Naive thymus-derived CD4-positive, alpha-beta T cell (primary cell): ENCODE measurements at regions not wholly inside any gene's neighbourhood (a gene's known extent, or its start where the extent isn't known, plus 50 kb on each side); places are given as distances from the start of the nearest gene placed in this dataset.
"Not testable (repeated sequence)": the region's sequence is repeated elsewhere in the genome, so short reads cannot be mapped to it uniquely, and the experiment has no call there.

ENCODE experiments used
- ATAC-seq: fragments of 150-1000 bp; cut with Tn5 transposase; 2 replicates; pipeline ENCODE4 v1.10.0; 2021; ENCODE audit warnings: mild to moderate bottlenecking, moderate library complexity
- CTCF ChIA-PET: fragments of 350-600 bp; sonication (Branson Sonifier 250); formaldehyde crosslinking; loops from one replicate; lab custom pipeline; 2021; ENCODE audit warnings: antibody characterized with exemption; lab: Charles Lee
- POLR2A ChIA-PET: fragments of 350-600 bp; sonication (Branson Sonifier 250); formaldehyde crosslinking; loops from one replicate; lab custom pipeline; 2021; ENCODE audit warnings: antibody characterized with exemption, inconsistent platforms; lab: Charles Lee
- DNase-seq, 9 donors: peaks; one replicate each; pipeline versions ENCODE4 v3.0.0 to v3.0.0-alpha.2; 2020 to 2022; ENCODE audit warnings: mixed read lengths in 1 of 9
- H3K27ac ChIP-seq: one replicate; pipeline ENCODE4 v1.7.0; 2013; ENCODE audit warnings: mild to moderate bottlenecking, low read depth, low read length, moderate library complexity
- H3K27me3 ChIP-seq, 2 donors: one replicate each; pipeline ENCODE4 v1.7.0; 2013; ENCODE audit warnings: low read length in 2 of 2, mild to moderate bottlenecking in 2 of 2, moderate library complexity in 2 of 2; ENCODE audit not compliant: control insufficient read depth in 2 of 2, insufficient read depth in 2 of 2
- H3K36me3 ChIP-seq, 3 experiments: 1 replicate in 2 of 3; 2 replicates in 1 of 3; pipeline ENCODE4 v1.7.0; 2013; ENCODE audit warnings: low read length in 3 of 3, mild to moderate bottlenecking in 3 of 3, moderate library complexity in 1 of 3; ENCODE audit not compliant: insufficient read depth in 3 of 3, control insufficient read depth in 2 of 3
- H3K4me1 ChIP-seq, 2 donors: one replicate each; pipeline ENCODE4 v1.7.0; 2013; ENCODE audit warnings: low read length in 2 of 2, mild to moderate bottlenecking in 2 of 2, moderate library complexity in 1 of 2; ENCODE audit not compliant: control insufficient read depth in 2 of 2, insufficient read depth in 2 of 2
- H3K4me3 ChIP-seq: 2 replicates; pipeline ENCODE4 v1.7.0; 2013; ENCODE audit warnings: mild to moderate bottlenecking, low read length
- H3K9me3 ChIP-seq, 3 experiments: 1 replicate in 2 of 3; 2 replicates in 1 of 3; pipeline ENCODE4 v1.7.0; 2013; ENCODE audit warnings: low read length in 3 of 3; ENCODE audit not compliant: control insufficient read depth in 2 of 3
- H3K27ac Mint-ChIP-seq, 9 donors: one replicate each; pipeline ENCODE4 v1.8.0; 2020 to 2022; ENCODE audit warnings: mixed read lengths in 9 of 9, mild to moderate bottlenecking in 8 of 9, moderate library complexity in 5 of 9, inconsistent platforms in 2 of 9
- H3K27me3 Mint-ChIP-seq, 5 donors: one replicate each; pipeline ENCODE4 v1.8.0; 2021 to 2022; ENCODE audit warnings: mixed read lengths in 5 of 5, mild to moderate bottlenecking in 1 of 5
- H3K36me3 Mint-ChIP-seq, 5 donors: one replicate each; pipeline ENCODE4 v1.8.0; 2020 to 2022; ENCODE audit warnings: mixed read lengths in 5 of 5, mild to moderate bottlenecking in 3 of 5, inconsistent platforms in 1 of 5
- H3K4me1 Mint-ChIP-seq, 7 donors: one replicate each; pipeline ENCODE4 v1.8.0; 2020 to 2022; ENCODE audit warnings: mixed read lengths in 7 of 7, mild to moderate bottlenecking in 3 of 7, inconsistent platforms in 1 of 7
- H3K4me3 Mint-ChIP-seq, 10 donors: one replicate each; pipeline ENCODE4 v1.8.0; 2020 to 2022; ENCODE audit warnings: mild to moderate bottlenecking in 10 of 10, mixed read lengths in 10 of 10, moderate library complexity in 6 of 10, inconsistent platforms in 2 of 10
- H3K9me3 Mint-ChIP-seq, 11 donors: one replicate each; pipeline ENCODE4 v1.8.0; 2020 to 2022; ENCODE audit warnings: mixed read lengths in 11 of 11, mild to moderate bottlenecking in 4 of 11, inconsistent platforms in 1 of 11, moderate library complexity in 1 of 11
- intact Hi-C, 2 donors: fragments of 100-400 bp; cut with micrococcal nuclease; formaldehyde crosslinking; loops; one replicate each; pipeline ENCODE4 v1.15.1; 2023

DNA sequence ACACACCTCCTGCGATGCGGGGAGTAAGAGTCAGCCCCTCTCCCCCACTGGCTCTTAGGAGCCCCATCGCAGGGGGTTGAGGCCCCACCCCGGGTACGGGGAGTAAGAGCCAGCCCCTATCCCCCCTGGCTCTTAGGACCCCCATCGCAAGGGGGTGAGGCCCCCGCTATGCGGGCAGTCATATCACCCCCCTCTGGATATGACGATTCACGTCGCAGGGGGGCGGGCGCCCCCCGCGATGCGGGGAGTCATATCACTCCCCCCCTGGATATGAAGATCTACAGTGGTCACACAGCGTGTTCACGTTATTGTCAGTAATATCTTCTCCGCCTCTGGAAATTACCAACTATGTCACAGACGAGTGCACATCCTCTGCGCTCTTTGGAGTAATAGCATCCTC is 61.1 kb downstream of the DEFB131A start:
- H3K36me3 ChIP-seq: not testable (repeated sequence)

DNA sequence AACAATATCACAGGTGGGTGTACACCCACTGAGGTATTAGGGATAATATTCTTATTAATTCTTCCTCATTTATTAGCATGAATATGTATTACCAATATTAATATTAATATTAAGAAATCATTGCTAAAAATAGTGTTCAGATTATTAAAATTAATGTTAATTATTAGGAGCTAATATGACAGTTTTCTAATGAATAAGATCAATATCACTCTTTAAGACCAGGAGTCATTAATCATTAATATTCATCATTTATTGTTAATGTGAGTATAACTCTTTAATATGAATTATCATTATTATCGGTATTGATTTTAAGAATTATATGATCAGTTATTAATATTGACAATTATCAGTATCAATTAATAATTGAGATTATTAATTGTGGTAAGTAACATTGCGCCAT is 62.5 kb downstream of the DEFB131A start:
- POLR2A ChIA-PET, DNase-seq, CTCF ChIA-PET, H3K9me3 ChIP-seq, H3K9me3 Mint-ChIP-seq, H3K36me3 Mint-ChIP-seq, ATAC-seq, H3K4me1 Mint-ChIP-seq, H3K36me3 ChIP-seq, H3K4me3 Mint-ChIP-seq, intact Hi-C loops, H3K27ac Mint-ChIP-seq, H3K27me3 ChIP-seq, H3K4me3 ChIP-seq, H3K4me1 ChIP-seq, H3K27ac ChIP-seq, H3K27me3 Mint-ChIP-seq: not testable (repeated sequence)

More for the DNA sequence above, 61.1 kb downstream of the DEFB131A start:
- H3K4me1 Mint-ChIP-seq, H3K9me3 Mint-ChIP-seq, POLR2A ChIA-PET, intact Hi-C loops, H3K4me3 Mint-ChIP-seq, H3K27me3 Mint-ChIP-seq, H3K36me3 Mint-ChIP-seq, ATAC-seq, H3K27ac ChIP-seq, H3K9me3 ChIP-seq, DNase-seq, H3K4me3 ChIP-seq, H3K27me3 ChIP-seq, H3K4me1 ChIP-seq, H3K27ac Mint-ChIP-seq, CTCF ChIA-PET: not testable (repeated sequence)

GRCh38 chr4:9512941-9513340 is 68.7 kb downstream of the DEFB131A start:
- H3K4me1 Mint-ChIP-seq, ATAC-seq, intact Hi-C loops, POLR2A ChIA-PET, CTCF ChIA-PET, H3K27ac Mint-ChIP-seq, H3K36me3 Mint-ChIP-seq, H3K4me3 ChIP-seq, H3K27ac ChIP-seq, H3K27me3 ChIP-seq, H3K36me3 ChIP-seq, H3K4me1 ChIP-seq, H3K9me3 Mint-ChIP-seq, DNase-seq, H3K9me3 ChIP-seq, H3K4me3 Mint-ChIP-seq: not testable (repeated sequence)
- peaks cover 0 to 11% (median 0%) of the 10 kb centered on the region in 5 donors for H3K27me3 Mint-ChIP-seq

DNA sequence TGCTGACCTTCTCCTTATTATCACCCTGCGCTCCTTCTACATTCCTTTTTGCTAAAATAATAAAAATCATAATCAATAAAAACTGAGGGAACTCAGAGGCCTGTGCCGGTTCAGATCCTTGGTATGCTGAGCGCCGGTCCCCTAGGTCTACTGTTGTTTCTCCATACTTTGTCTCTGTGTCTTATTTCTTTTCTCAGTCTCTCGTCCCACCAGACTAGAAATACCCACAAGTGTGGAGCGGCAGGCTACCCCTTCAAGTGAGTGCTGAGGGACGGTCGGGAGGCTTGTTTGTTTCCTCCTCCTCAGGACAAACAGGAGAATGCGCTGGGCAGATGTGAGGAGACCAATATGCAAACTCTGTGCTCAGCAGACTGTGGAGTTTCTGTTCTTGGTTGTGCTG is 75.4 kb downstream of the DEFB131A start:
- H3K27ac ChIP-seq, H3K4me1 Mint-ChIP-seq, H3K27ac Mint-ChIP-seq, H3K4me3 Mint-ChIP-seq, H3K27me3 ChIP-seq, H3K9me3 Mint-ChIP-seq, POLR2A ChIA-PET, CTCF ChIA-PET, H3K36me3 ChIP-seq, H3K4me3 ChIP-seq, intact Hi-C loops, DNase-seq, H3K9me3 ChIP-seq, H3K4me1 ChIP-seq, ATAC-seq, H3K36me3 Mint-ChIP-seq: not testable (repeated sequence)
- H3K27me3 Mint-ChIP-seq: peaks cover 0 to 11% (median 0%) of the 10 kb centered on the region in 5 donors

DNA sequence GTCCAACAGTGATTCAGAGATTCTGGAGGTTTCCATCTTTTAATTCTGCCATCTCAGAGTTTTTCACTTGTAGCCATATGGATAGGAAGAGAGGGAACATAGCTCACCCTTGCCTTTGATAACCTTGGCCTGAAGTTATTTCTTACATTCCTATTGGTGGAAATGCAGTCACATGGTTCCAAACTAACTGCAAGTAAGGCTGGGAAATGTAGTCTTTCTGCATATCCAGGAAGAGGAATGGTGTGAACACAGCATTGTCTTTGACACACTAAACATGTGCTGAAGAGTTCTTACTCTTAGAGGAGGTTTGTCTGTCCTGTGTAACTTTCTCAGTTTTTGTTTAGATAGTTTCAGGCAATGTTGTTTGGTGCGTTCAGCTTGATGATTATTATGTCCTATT is 78.7 kb downstream of the DEFB131A start:
- DNase-seq: peak in 2 of 9 donors; percentile 22 to 30
- ATAC-seq, H3K4me1 ChIP-seq, H3K4me3 ChIP-seq, H3K27ac Mint-ChIP-seq, H3K27ac ChIP-seq, H3K27me3 ChIP-seq, H3K9me3 ChIP-seq, H3K27me3 Mint-ChIP-seq, H3K4me3 Mint-ChIP-seq, H3K36me3 ChIP-seq, CTCF ChIA-PET, POLR2A ChIA-PET, intact Hi-C loops, H3K4me1 Mint-ChIP-seq, H3K9me3 Mint-ChIP-seq, H3K36me3 Mint-ChIP-seq: not testable (repeated sequence)

DNA sequence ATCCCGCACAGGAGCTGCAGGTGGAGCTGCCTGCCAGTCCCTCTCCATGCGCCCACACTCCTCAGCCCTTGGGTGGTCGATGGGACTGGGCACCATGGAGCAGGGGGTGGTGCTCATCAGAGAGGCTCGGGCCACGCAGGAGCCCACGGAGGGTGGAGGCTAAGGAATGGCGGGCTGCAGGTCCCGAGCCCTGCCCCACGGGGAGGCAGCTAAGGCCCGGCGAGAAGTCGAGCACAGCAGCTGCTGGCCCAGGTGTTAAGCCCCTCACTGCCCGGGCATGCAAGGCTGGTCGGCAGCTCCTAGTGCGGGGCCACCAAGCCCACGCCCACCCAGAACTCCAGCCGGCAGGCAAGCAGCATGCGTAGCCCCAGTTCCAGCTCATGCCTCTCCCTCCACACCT is 80.2 kb downstream of the DEFB131A start:
- CTCF ChIA-PET, H3K4me1 Mint-ChIP-seq, H3K4me3 ChIP-seq, H3K9me3 Mint-ChIP-seq, H3K27me3 ChIP-seq, H3K27ac Mint-ChIP-seq, H3K36me3 Mint-ChIP-seq, DNase-seq, POLR2A ChIA-PET, H3K27ac ChIP-seq, ATAC-seq, H3K36me3 ChIP-seq, intact Hi-C loops, H3K4me3 Mint-ChIP-seq, H3K9me3 ChIP-seq, H3K4me1 ChIP-seq: not testable (repeated sequence)
- H3K27me3 Mint-ChIP-seq: peaks cover 6 to 15% (median 9%) of the 10 kb centered on the region in 5 donors

DNA sequence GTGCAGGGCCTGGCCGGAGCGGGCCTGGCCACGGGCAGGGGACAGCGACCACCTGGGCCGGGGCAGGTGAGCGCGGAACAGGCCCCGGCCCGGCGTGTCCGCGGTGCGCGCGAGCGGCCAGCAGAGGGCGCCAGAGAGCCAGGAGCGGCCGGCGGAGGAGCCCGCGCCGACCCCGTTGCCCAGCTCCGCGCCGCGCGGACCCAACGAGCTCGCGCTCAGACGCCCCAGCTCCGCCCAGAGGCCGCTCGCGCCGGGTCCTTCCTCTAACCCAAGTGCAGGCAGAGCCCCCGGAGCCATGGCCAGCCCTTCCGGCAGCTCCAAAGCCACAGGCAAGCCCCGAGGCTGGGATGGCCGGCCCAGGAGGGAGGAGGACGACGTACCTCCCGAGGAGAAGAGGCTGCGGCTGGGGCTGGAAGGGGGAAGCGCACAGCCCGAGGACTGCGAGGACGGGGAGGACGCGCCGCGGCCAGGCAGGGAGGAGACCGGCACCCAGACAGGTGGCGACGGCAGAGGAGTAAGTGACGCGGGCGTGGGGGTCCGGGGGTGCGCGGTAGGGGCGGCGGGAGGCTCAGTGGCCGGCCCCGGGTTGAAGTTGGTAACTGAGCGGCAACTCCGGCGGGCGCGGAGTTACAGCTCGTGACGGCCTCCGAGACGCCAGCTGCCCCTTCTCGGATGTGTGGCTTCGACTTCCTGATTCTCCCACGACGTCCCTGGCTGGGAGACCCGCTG is 88.1 kb downstream of the DEFB131A start:
- DNase-seq: peak; percentile 44 to 83 (median 71)
- CTCF ChIA-PET: interaction anchor here (0.6 to 1.6 kb wide), 5 partner anchors 72 to 870 kb away, joined by 3 to 4 read pairs (median 3); no protein-coding TSS in a partner anchor
- POLR2A ChIA-PET, H3K27ac ChIP-seq, H3K36me3 ChIP-seq, H3K27me3 ChIP-seq, H3K4me1 Mint-ChIP-seq, H3K4me1 ChIP-seq, H3K36me3 Mint-ChIP-seq, H3K9me3 Mint-ChIP-seq, H3K9me3 ChIP-seq: not testable (repeated sequence)
- Mint-ChIP-seq H3K4me3 (peak overlapping the region; percentile 52 to 80 (median 70)), H3K27ac (peak overlapping the region in 1 of 9 donors; percentile 25), H3K27me3 (peaks cover 22 to 36% (median 29%) of the 10 kb centered on the region in 5 donors)
- peak overlapping the region; percentile 53 for H3K4me3 ChIP-seq
- intact Hi-C loops: loop anchor here (1.0 kb wide), 1 partner anchor 127 kb away; no protein-coding TSS in a partner anchor
- peak; percentile 65 for ATAC-seq
